Astrocyte (in vitro differentiated cells and primary cell): ENCODE measurements at regions not wholly inside any gene's neighbourhood (a gene's known extent, or its start where the extent isn't known, plus 50 kb on each side); places are given as distances from the start of the nearest gene placed in this dataset.

Source experiments
- DNase-seq: peaks from one replicate; pipeline ENCODE4 v3.0.0-alpha.2; 2010; ENCODE audit warnings: low read depth
- FAIRE-seq: peaks from 2 replicates; lab custom pipeline; 2011; peaks lifted over from hg19 to GRCh38; lab: Jason Lieb, UNC
- H2AFZ ChIP-seq: 2 replicates; pipeline ENCODE4 v1.6.0; 2012; ENCODE audit warnings: low read depth, low read length, inconsistent platforms
- H3K27ac ChIP-seq: 2 replicates; pipeline ENCODE4 v1.5.1; 2011; ENCODE audit warnings: low read depth, low read length, inconsistent platforms
- H3K27me3 ChIP-seq: 2 replicates; pipeline ENCODE4 v1.6.0; 2011; ENCODE audit warnings: low read length, inconsistent platforms; ENCODE audit not compliant: insufficient read depth
- H3K36me3 ChIP-seq: 2 replicates; pipeline ENCODE4 v1.5.1; 2011; ENCODE audit warnings: low read length, inconsistent platforms; ENCODE audit not compliant: insufficient read depth
- H3K4me1 ChIP-seq: 2 replicates; pipeline ENCODE4 v1.5.1; 2011; ENCODE audit warnings: low read length, inconsistent platforms; ENCODE audit not compliant: insufficient read depth
- H3K4me2 ChIP-seq: 2 replicates; pipeline ENCODE4 v1.6.0; 2012; ENCODE audit warnings: low read length, inconsistent platforms
- H3K4me3 ChIP-seq: 2 replicates; pipeline ENCODE4 v1.5.1; 2011; ENCODE audit warnings: low read depth, mild to moderate bottlenecking, low read length, inconsistent platforms; ENCODE audit not compliant: insufficient read depth
- H3K79me2 ChIP-seq: 2 replicates; pipeline ENCODE4 v1.6.0; 2012; ENCODE audit warnings: mild to moderate bottlenecking, low read length, inconsistent platforms; ENCODE audit not compliant: insufficient read depth
- H3K9ac ChIP-seq: 2 replicates; pipeline ENCODE4 v1.6.0; 2012; ENCODE audit warnings: mild to moderate bottlenecking, low read length, inconsistent platforms
- H3K9me3 ChIP-seq: 2 replicates; pipeline ENCODE4 v1.5.1; 2012; ENCODE audit warnings: low read depth, mild to moderate bottlenecking, low read length, inconsistent platforms; ENCODE audit not compliant: insufficient read depth
- H4K20me1 ChIP-seq: 2 replicates; pipeline ENCODE4 v1.6.0; 2012; ENCODE audit warnings: low read length, inconsistent platforms; ENCODE audit not compliant: insufficient read depth
- H3K27ac Mint-ChIP-seq: one replicate; pipeline ENCODE4 v1.8.0; 2021; ENCODE audit warnings: mild to moderate bottlenecking, mixed read lengths; ENCODE audit not compliant: unreplicated experiment
- H3K27me3 Mint-ChIP-seq: one replicate; pipeline ENCODE4 v1.8.0; 2021; ENCODE audit warnings: low read depth, mixed read lengths; ENCODE audit not compliant: unreplicated experiment
- H3K36me3 Mint-ChIP-seq: one replicate; pipeline ENCODE4 v1.8.0; 2021; ENCODE audit warnings: low read depth, mixed read lengths; ENCODE audit not compliant: unreplicated experiment
- H3K4me1 Mint-ChIP-seq: one replicate; pipeline ENCODE4 v1.8.0; 2021; ENCODE audit warnings: low read depth, mixed read lengths; ENCODE audit not compliant: unreplicated experiment
- H3K4me3 Mint-ChIP-seq: one replicate; pipeline ENCODE4 v1.8.0; 2021; ENCODE audit warnings: mild to moderate bottlenecking, moderate library complexity, mixed read lengths; ENCODE audit not compliant: unreplicated experiment
- H3K9me3 Mint-ChIP-seq: one replicate; pipeline ENCODE4 v1.8.0; 2021; ENCODE audit warnings: mild to moderate bottlenecking, mixed read lengths; ENCODE audit not compliant: unreplicated experiment
- EZH2 ChIP-seq: IDR thresholded peaks from 2 replicates; pipeline ENCODE4 v1.6.1; 2012; ENCODE audit warnings: mild to moderate bottlenecking, low read length, inconsistent platforms; ENCODE audit not compliant: insufficient read depth
- TF ChIP-seq, protein P1 (sequence below): IDR thresholded peaks from 2 replicates; pipeline ENCODE4 v1.5.1; 2011; ENCODE audit warnings: low read depth, mild to moderate bottlenecking, inconsistent platforms, low read length, moderate library complexity; ENCODE audit not compliant: insufficient read depth

DNA sequence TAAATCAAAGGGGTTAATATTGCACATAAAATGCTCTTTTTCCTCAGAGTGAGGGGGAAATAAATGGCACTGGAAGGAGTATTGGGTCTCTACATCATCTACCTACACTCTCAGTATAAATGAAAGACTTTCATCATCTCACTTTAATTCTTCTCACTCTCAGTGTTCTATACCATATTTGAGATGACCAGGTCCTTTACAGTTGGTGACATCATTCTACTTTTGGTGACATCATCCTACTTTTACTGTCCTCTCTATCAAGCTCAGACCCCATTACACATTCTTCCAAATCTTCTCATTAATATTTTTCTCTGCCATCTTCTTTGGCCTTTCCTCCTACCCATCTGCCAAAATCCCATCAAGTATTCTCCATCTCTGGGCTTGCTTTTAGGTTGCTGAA lies 74.6 kb upstream of the TMEM106B start:
- Histone ChIP-seq H3K4me1 (peaks cover 10% of the 10 kb centered on the region), H2AFZ (no peak overlapping the region), H3K9ac (no peak overlapping the region), H3K4me3 (no peak overlapping the region), H3K9me3 (no peaks in the 10 kb centered on the region), H3K27me3 (no peaks in the 10 kb centered on the region), H3K79me2 (no peaks in the 10 kb centered on the region), H3K27ac (no peak overlapping the region), H3K36me3 (no peaks in the 10 kb centered on the region), H3K4me2 (no peak overlapping the region), H4K20me1 (no peaks in the 10 kb centered on the region)
- Mint-ChIP-seq H3K9me3 (no peaks in the 10 kb centered on the region), H3K27me3 (no peaks in the 10 kb centered on the region), H3K36me3 (no peaks in the 10 kb centered on the region), H3K27ac (no peak overlapping the region), H3K4me3 (no peak overlapping the region), H3K4me1 (peaks cover 26% of the 10 kb centered on the region)
- TF ChIP-seq EZH2 = no peak
- TF ChIP-seq, protein P1, sequence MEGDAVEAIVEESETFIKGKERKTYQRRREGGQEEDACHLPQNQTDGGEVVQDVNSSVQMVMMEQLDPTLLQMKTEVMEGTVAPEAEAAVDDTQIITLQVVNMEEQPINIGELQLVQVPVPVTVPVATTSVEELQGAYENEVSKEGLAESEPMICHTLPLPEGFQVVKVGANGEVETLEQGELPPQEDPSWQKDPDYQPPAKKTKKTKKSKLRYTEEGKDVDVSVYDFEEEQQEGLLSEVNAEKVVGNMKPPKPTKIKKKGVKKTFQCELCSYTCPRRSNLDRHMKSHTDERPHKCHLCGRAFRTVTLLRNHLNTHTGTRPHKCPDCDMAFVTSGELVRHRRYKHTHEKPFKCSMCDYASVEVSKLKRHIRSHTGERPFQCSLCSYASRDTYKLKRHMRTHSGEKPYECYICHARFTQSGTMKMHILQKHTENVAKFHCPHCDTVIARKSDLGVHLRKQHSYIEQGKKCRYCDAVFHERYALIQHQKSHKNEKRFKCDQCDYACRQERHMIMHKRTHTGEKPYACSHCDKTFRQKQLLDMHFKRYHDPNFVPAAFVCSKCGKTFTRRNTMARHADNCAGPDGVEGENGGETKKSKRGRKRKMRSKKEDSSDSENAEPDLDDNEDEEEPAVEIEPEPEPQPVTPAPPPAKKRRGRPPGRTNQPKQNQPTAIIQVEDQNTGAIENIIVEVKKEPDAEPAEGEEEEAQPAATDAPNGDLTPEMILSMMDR = no peak
- no peak for DNase-seq
- no peak for FAIRE-seq

DNA sequence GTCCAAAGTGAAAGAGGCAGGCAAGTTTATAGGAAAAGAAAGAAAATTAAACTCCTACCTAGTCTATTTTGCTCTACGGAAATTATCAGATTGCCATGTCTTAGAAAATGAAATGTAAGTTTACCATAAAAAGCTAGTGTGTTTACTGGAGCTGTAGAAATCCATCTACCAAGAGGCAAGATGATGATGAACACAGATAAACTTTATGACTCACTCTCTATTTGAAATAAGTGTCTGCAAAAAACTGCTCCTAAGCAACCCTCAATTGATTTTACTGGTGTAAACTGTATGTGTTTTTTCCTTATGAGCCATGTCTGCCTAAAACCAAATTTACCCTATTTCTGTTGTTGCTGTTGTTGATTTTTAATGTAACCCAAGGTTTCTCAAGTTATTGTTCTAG lies 73.8 kb upstream of the TMEM106B start:
- no peak overlapping the region for H3K4me3 ChIP-seq
- Mint-ChIP-seq H3K27me3 (no peaks in the 10 kb centered on the region), H3K36me3 (no peaks in the 10 kb centered on the region), H3K9me3 (no peaks in the 10 kb centered on the region), H3K4me3 (no peak overlapping the region), H3K27ac (peak overlapping the region; percentile 77), H3K4me1 (peaks cover 26% of the 10 kb centered on the region)
- no peak overlapping the region for H3K9ac ChIP-seq
- H3K4me1 ChIP-seq = peaks cover 10% of the 10 kb centered on the region
- no peaks in the 10 kb centered on the region for H3K36me3 ChIP-seq
- no peaks in the 10 kb centered on the region for H4K20me1 ChIP-seq
- no peak overlapping the region for H2AFZ ChIP-seq
- H3K79me2 ChIP-seq = no peaks in the 10 kb centered on the region
- H3K27ac ChIP-seq = no peak overlapping the region
- no peak overlapping the region for H3K4me2 ChIP-seq
- no peaks in the 10 kb centered on the region for H3K27me3 ChIP-seq
- no peaks in the 10 kb centered on the region for H3K9me3 ChIP-seq
- FAIRE-seq = no peak
- TF ChIP-seq EZH2 = no peak
- TF ChIP-seq, protein P1 = no peak
- DNase-seq = peak; percentile 47

DNA sequence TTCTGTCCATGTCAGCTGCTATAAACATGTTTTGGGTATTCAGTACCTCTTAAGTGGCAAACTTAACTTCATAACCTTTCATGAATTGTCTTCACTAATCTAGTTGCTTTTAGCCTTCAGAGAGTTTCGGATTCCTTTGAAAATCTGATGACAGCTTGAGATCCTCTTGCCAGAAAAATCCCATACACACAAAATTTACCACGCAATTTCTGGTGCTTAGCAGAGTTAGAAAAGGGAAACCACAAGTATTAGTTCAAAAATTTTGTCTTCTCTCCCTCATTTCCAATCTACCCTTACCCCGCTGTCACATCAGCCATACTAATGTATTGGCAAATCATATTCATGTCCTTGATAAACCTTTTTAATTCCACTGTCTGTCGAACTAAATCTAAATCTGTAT lies 72.7 kb upstream of the TMEM106B start:
- Histone ChIP-seq H3K4me1 (peaks cover 10% of the 10 kb centered on the region), H4K20me1 (no peaks in the 10 kb centered on the region), H3K4me3 (no peak overlapping the region), H3K79me2 (no peaks in the 10 kb centered on the region), H3K27ac (no peak overlapping the region), H2AFZ (no peak overlapping the region), H3K9me3 (no peaks in the 10 kb centered on the region), H3K4me2 (peak overlapping the region; percentile 54), H3K36me3 (no peaks in the 10 kb centered on the region), H3K27me3 (no peaks in the 10 kb centered on the region), H3K9ac (no peak overlapping the region)
- DNase-seq (peak; percentile 43), FAIRE-seq (no peak)
- H3K9me3 Mint-ChIP-seq = peaks cover 3% of the 10 kb centered on the region
- H3K4me3 Mint-ChIP-seq = no peak overlapping the region
- TF ChIP-seq, protein P1 = no peak
- no peak for TF ChIP-seq EZH2
- peak overlapping the region; percentile 42 for H3K27ac Mint-ChIP-seq
- no peaks in the 10 kb centered on the region for H3K27me3 Mint-ChIP-seq
- H3K4me1 Mint-ChIP-seq = peaks cover 26% of the 10 kb centered on the region
- no peaks in the 10 kb centered on the region for H3K36me3 Mint-ChIP-seq
